Neural progenitor cell (in vitro differentiated cells): ENCODE measurements at regions not wholly inside any gene's neighbourhood (a gene's known extent, or its start where the extent isn't known, plus 50 kb on each side); places are given as distances from the start of the nearest gene placed in this dataset.

Experiments
- DNase-seq: peaks from one replicate; pipeline ENCODE4 v3.0.0-alpha.2; 2016; ENCODE audit warnings: low spot score
- H2AFZ ChIP-seq: fragments of 200-600 bp; sonication (generic); replicated peaks from 2 replicates; pipeline ENCODE4 v1.6.1; 2016; ENCODE audit warnings: antibody characterized with exemption
- H3F3A ChIP-seq: fragments of 200-600 bp; sonication (generic); 2 replicates; pipeline ENCODE4 v1.6.1; 2016; ENCODE audit warnings: antibody characterized with exemption, low read depth
- H3K27ac ChIP-seq: fragments of 200-600 bp; sonication (generic); 2 replicates; pipeline ENCODE4 v1.5.1; 2016; ENCODE audit warnings: mild to moderate bottlenecking
- H3K27me3 ChIP-seq: fragments of 200-600 bp; sonication (generic); 2 replicates; pipeline ENCODE4 v1.6.1; 2016; ENCODE audit warnings: mild to moderate bottlenecking, moderate library complexity
- H3K36me3 ChIP-seq: fragments of 200-600 bp; sonication (generic); 2 replicates; pipeline ENCODE4 v1.5.1; 2016
- H3K4me1 ChIP-seq: fragments of 200-600 bp; sonication (generic); 2 replicates; pipeline ENCODE4 v1.6.1; 2016; ENCODE audit warnings: mixed run types
- H3K4me2 ChIP-seq: fragments of 200-600 bp; sonication (generic); 2 replicates; pipeline ENCODE4 v1.6.1; 2016
- H3K4me3 ChIP-seq: fragments of 200-600 bp; sonication (generic); 2 replicates; pipeline ENCODE4 v1.5.1; 2016
- H3K79me2 ChIP-seq: fragments of 200-600 bp; sonication (generic); 2 replicates; pipeline ENCODE4 v1.6.1; 2016; ENCODE audit warnings: low read depth
- H3K9ac ChIP-seq: fragments of 200-600 bp; sonication (generic); 2 replicates; pipeline ENCODE4 v1.6.1; 2016
- H3K9me3 ChIP-seq: fragments of 200-600 bp; sonication (generic); 2 replicates; pipeline ENCODE4 v1.5.1; 2016; ENCODE audit warnings: low read depth
- H4K20me1 ChIP-seq: fragments of 200-600 bp; sonication (generic); 2 replicates; pipeline ENCODE4 v1.6.1; 2016; ENCODE audit warnings: low read depth
- H3K27ac Mint-ChIP-seq: 3 replicates; pipeline ENCODE4 v1.8.0; 2021; ENCODE audit warnings: mixed read lengths
- H3K27me3 Mint-ChIP-seq: 2 replicates; pipeline ENCODE4 v1.8.0; 2022; ENCODE audit warnings: low read depth, mild to moderate bottlenecking, inconsistent platforms, moderate library complexity, mixed read lengths; ENCODE audit not compliant: insufficient read depth
- H3K36me3 Mint-ChIP-seq: 3 replicates; pipeline ENCODE4 v1.8.0; 2021; ENCODE audit warnings: mixed read lengths
- H3K4me1 Mint-ChIP-seq: 3 replicates; pipeline ENCODE4 v1.8.0; 2021; ENCODE audit warnings: mixed read lengths
- H3K4me3 Mint-ChIP-seq: 3 replicates; pipeline ENCODE4 v1.8.0; 2021; ENCODE audit warnings: mild to moderate bottlenecking, moderate library complexity, mixed read lengths
- H3K9me3 Mint-ChIP-seq: 3 replicates; pipeline ENCODE4 v1.8.0; 2020; ENCODE audit warnings: mixed read lengths
- CTCF ChIP-seq: fragments of 200-600 bp; sonication (generic); IDR thresholded peaks from 2 replicates; pipeline ENCODE4 v1.5.1; 2017; ENCODE audit warnings: antibody characterized with exemption, mild to moderate bottlenecking
- EZH2 ChIP-seq: fragments of 200-600 bp; sonication (generic); IDR thresholded peaks from 2 replicates; pipeline ENCODE4 v1.6.1; 2017; ENCODE audit warnings: antibody characterized with exemption, mild to moderate bottlenecking, moderate library complexity
- EZH2phosphoT487 ChIP-seq: fragments of 200-600 bp; sonication (generic); IDR thresholded peaks from 2 replicates; pipeline ENCODE4 v1.6.1; 2017; ENCODE audit warnings: antibody characterized with exemption

GRCh38 chr1:60899464-60899863 lies 182.9 kb upstream of the NFIA start:
- Histone ChIP-seq H2AFZ (no peak overlapping the region), H3F3A (peaks cover 21% of the 10 kb centered on the region), H3K4me2 (no peak overlapping the region), H4K20me1 (no peaks in the 10 kb centered on the region), H3K27me3 (no peaks in the 10 kb centered on the region), H3K4me1 (peaks cover 27% of the 10 kb centered on the region), H3K9me3 (no peaks in the 10 kb centered on the region), H3K4me3 (no peak overlapping the region), H3K36me3 (no peaks in the 10 kb centered on the region), H3K27ac (no peak overlapping the region), H3K79me2 (no peaks in the 10 kb centered on the region), H3K9ac (no peak overlapping the region)
- no peak for DNase-seq
- peaks cover 2% of the 10 kb centered on the region for H3K27me3 Mint-ChIP-seq
- peaks cover 35% of the 10 kb centered on the region for H3K4me1 Mint-ChIP-seq
- no peaks in the 10 kb centered on the region for H3K36me3 Mint-ChIP-seq
- H3K4me3 Mint-ChIP-seq, result no peak overlapping the region
- no peaks in the 10 kb centered on the region for H3K9me3 Mint-ChIP-seq
- TF ChIP-seq EZH2 (no peak), CTCF (no peak), EZH2phosphoT487 (no peak)
- no peak overlapping the region for H3K27ac Mint-ChIP-seq

DNA sequence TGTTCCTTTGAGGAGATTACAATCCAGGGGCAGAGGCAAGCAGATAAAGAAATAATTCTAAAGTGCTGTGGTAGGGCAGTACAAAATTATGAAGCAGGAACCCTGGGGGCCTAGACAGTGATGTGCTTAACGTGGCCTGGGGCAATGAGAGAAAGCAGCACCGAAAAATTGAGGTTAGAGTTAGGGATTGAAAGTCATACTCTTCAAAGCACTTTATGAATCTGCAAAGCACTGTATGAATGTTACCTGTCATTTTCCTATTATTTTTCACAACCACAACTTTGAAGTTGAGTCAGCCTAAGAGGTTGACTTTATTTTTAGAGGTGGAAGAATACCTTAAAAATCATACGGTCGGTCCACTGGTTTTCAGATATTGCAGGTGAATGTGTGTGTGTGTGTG lies 183.4 kb upstream of the NFIA start:
- Histone ChIP-seq H2AFZ (no peak overlapping the region), H3K36me3 (no peaks in the 10 kb centered on the region), H3K4me3 (no peak overlapping the region), H3K4me1 (peaks cover 32% of the 10 kb centered on the region), H3K27me3 (no peaks in the 10 kb centered on the region), H3K4me2 (no peak overlapping the region), H3K79me2 (no peaks in the 10 kb centered on the region), H4K20me1 (no peaks in the 10 kb centered on the region), H3K9ac (no peak overlapping the region), H3K27ac (no peak overlapping the region), H3F3A (peaks cover 26% of the 10 kb centered on the region), H3K9me3 (no peaks in the 10 kb centered on the region)
- Mint-ChIP-seq H3K4me1 (peaks cover 36% of the 10 kb centered on the region), H3K27me3 (peaks cover 4% of the 10 kb centered on the region), H3K9me3 (no peaks in the 10 kb centered on the region), H3K27ac (no peak overlapping the region), H3K36me3 (no peaks in the 10 kb centered on the region), H3K4me3 (no peak overlapping the region)
- TF ChIP-seq EZH2 (no peak), EZH2phosphoT487 (no peak), CTCF (no peak)
- DNase-seq, result no peak

DNA sequence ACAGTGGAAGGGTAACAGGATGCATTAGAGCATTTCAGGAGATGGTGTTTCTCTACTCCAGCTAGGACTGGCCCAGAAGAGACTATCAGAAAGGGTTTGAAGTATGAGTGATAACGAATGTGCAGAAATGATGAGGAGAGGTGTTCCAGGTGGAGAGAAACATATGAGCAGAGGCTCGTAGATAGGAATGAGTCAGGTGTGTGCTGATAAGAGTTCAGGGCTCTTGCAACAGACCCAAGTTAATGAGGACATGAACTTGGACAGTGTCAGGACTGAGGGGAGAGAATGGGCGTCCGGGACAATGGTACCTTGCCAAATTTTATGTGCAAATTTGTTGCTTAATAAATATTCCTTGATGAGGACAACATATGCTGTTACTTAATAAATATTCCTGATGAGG lies 183.9 kb upstream of the NFIA start:
- Histone ChIP-seq H2AFZ (no peak overlapping the region), H3K79me2 (no peaks in the 10 kb centered on the region), H3K27ac (no peak overlapping the region), H3K4me3 (no peak overlapping the region), H3F3A (peaks cover 31% of the 10 kb centered on the region), H3K27me3 (no peaks in the 10 kb centered on the region), H3K4me1 (peaks cover 38% of the 10 kb centered on the region), H3K9ac (no peak overlapping the region), H3K36me3 (no peaks in the 10 kb centered on the region), H3K4me2 (no peak overlapping the region), H4K20me1 (no peaks in the 10 kb centered on the region), H3K9me3 (no peaks in the 10 kb centered on the region)
- Mint-ChIP-seq H3K27ac (no peak overlapping the region), H3K4me3 (no peak overlapping the region), H3K27me3 (peaks cover 5% of the 10 kb centered on the region), H3K4me1 (peaks cover 39% of the 10 kb centered on the region), H3K36me3 (no peaks in the 10 kb centered on the region), H3K9me3 (no peaks in the 10 kb centered on the region)
- no peak for DNase-seq
- TF ChIP-seq EZH2phosphoT487, result no peak
- TF ChIP-seq EZH2, result no peak
- TF ChIP-seq CTCF, result no peak
